Natural killer cell (primary cell): ENCODE measurements at regions not wholly inside any gene's neighbourhood (a gene's known extent, or its start where the extent isn't known, plus 50 kb on each side); places are given as distances from the start of the nearest gene placed in this dataset.

Experiments
- ATAC-seq, 3 donors: fragments of 150-1000 bp in 2 of 3; fragments of 200-7000 bp in 1 of 3; cut with Tn5 transposase; 1 replicate in 1 of 3; 2 replicates in 2 of 3; pipeline ENCODE4 v1.10.0; 2021; ENCODE audit warnings: mild to moderate bottlenecking in 2 of 3, moderate library complexity in 2 of 3
- DNase-seq, 2 donors: peaks; one replicate each; pipeline versions ENCODE4 v3.0.0 to v3.0.0-alpha.2; 2013 to 2021; ENCODE audit warnings: mixed read lengths in 1 of 2
- H3K27ac ChIP-seq: one replicate; pipeline ENCODE4 v1.5.1; 2013; ENCODE audit warnings: mild to moderate bottlenecking, low read length
- H3K27me3 ChIP-seq: one replicate; pipeline ENCODE4 v1.6.1; 2013; ENCODE audit warnings: low read length; ENCODE audit not compliant: control insufficient read depth, insufficient read depth
- H3K36me3 ChIP-seq: one replicate; pipeline ENCODE4 v1.6.1; 2013; ENCODE audit warnings: low read length; ENCODE audit not compliant: control insufficient read depth, insufficient read depth
- H3K4me1 ChIP-seq: one replicate; pipeline ENCODE4 v1.6.1; 2013; ENCODE audit warnings: low read length; ENCODE audit not compliant: control insufficient read depth, insufficient read depth
- H3K4me3 ChIP-seq: one replicate; pipeline ENCODE4 v1.5.1; 2013; ENCODE audit warnings: low read length
- H3K9me3 ChIP-seq: one replicate; pipeline ENCODE4 v1.6.1; 2013; ENCODE audit warnings: low read length; ENCODE audit not compliant: control insufficient read depth, insufficient read depth
- H3K27ac Mint-ChIP-seq, 2 donors: one replicate each; pipeline ENCODE4 v1.8.0; 2022; ENCODE audit warnings: mild to moderate bottlenecking in 2 of 2, mixed read lengths in 2 of 2, moderate library complexity in 1 of 2
- H3K27me3 Mint-ChIP-seq, 2 donors: one replicate each; pipeline ENCODE4 v1.8.0; 2022; ENCODE audit warnings: low read depth in 2 of 2, mixed read lengths in 2 of 2
- H3K36me3 Mint-ChIP-seq: one replicate; pipeline ENCODE4 v1.8.0; 2022; ENCODE audit warnings: mixed read lengths
- H3K4me1 Mint-ChIP-seq, 2 donors: one replicate each; pipeline ENCODE4 v1.8.0; 2022; ENCODE audit warnings: mixed read lengths in 2 of 2
- H3K4me3 Mint-ChIP-seq: one replicate; pipeline ENCODE4 v1.8.0; 2022; ENCODE audit warnings: mild to moderate bottlenecking, moderate library complexity, mixed read lengths
- H3K9me3 Mint-ChIP-seq, 2 donors: one replicate each; pipeline ENCODE4 v1.8.0; 2022; ENCODE audit warnings: mixed read lengths in 2 of 2
- WGBS: methylation state at CpG from one replicate; pipeline ENCODE4 v1.1.7; 2013; ENCODE audit warnings: missing lambda C conversion rate; ENCODE audit not compliant: insufficient coverage; 5-methylcytosine and 5-hydroxymethylcytosine counted together
- intact Hi-C: fragments of 100-400 bp; cut with micrococcal nuclease; formaldehyde crosslinking; loops from one replicate; pipeline ENCODE4 v1.14.2; 2022
- TF ChIP-seq, protein P1 (sequence below): fragments of 200-600 bp; IDR thresholded peaks from one replicate; pipeline ENCODE4 v1.8.0; 2022; ENCODE audit warnings: antibody characterized with exemption

- Histone ChIP-seq H3K9me3 (peaks cover 4% of the 10 kb centered on the region), H3K4me3 (no peak overlapping the region), H3K27me3 (no peaks in the 10 kb centered on the region), H3K4me1 (no peaks in the 10 kb centered on the region), H3K27ac (no peak overlapping the region), H3K36me3 (no peaks in the 10 kb centered on the region)
- 75% methylated on average over 4 of the region's 6 CpGs for WGBS
- Mint-ChIP-seq H3K36me3 (peaks cover 12% of the 10 kb centered on the region), H3K4me3 (no peak overlapping the region), H3K9me3 (peaks cover 8 to 10% of the 10 kb centered on the region in 2 donors), H3K27ac (no peak overlapping the region), H3K27me3 (peaks cover 0 to 6% of the 10 kb centered on the region in 2 donors), H3K4me1 (no peaks in the 10 kb centered on the region)
- no peak for DNase-seq
- intact Hi-C loops = no loop called here
- TF ChIP-seq, protein P1, sequence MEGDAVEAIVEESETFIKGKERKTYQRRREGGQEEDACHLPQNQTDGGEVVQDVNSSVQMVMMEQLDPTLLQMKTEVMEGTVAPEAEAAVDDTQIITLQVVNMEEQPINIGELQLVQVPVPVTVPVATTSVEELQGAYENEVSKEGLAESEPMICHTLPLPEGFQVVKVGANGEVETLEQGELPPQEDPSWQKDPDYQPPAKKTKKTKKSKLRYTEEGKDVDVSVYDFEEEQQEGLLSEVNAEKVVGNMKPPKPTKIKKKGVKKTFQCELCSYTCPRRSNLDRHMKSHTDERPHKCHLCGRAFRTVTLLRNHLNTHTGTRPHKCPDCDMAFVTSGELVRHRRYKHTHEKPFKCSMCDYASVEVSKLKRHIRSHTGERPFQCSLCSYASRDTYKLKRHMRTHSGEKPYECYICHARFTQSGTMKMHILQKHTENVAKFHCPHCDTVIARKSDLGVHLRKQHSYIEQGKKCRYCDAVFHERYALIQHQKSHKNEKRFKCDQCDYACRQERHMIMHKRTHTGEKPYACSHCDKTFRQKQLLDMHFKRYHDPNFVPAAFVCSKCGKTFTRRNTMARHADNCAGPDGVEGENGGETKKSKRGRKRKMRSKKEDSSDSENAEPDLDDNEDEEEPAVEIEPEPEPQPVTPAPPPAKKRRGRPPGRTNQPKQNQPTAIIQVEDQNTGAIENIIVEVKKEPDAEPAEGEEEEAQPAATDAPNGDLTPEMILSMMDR = no peak
- ATAC-seq = no peak
Measured at GRCh38 chr2:7573166-7573825, 656.1 kb downstream of the RNF144A start.

- Mint-ChIP-seq H3K27me3 (peaks cover 0 to 6% of the 10 kb centered on the region in 2 donors), H3K36me3 (peaks cover 20% of the 10 kb centered on the region), H3K27ac (no peak overlapping the region), H3K4me1 (no peaks in the 10 kb centered on the region), H3K9me3 (peaks cover 8 to 13% of the 10 kb centered on the region in 2 donors), H3K4me3 (no peak overlapping the region)
- Histone ChIP-seq H3K36me3 (no peaks in the 10 kb centered on the region), H3K4me3 (no peak overlapping the region), H3K27me3 (no peaks in the 10 kb centered on the region), H3K27ac (no peak overlapping the region), H3K4me1 (no peaks in the 10 kb centered on the region), H3K9me3 (peaks cover 4% of the 10 kb centered on the region)
- intact Hi-C loops = no loop called here
- ATAC-seq (no peak), DNase-seq (no peak)
- TF ChIP-seq, protein P1 = no peak
- WGBS = 84% methylated on average over 4 of the region's 4 CpGs
Measured at GRCh38 chr2:7574385-7574784, 657.2 kb downstream of the RNF144A start.

DNA sequence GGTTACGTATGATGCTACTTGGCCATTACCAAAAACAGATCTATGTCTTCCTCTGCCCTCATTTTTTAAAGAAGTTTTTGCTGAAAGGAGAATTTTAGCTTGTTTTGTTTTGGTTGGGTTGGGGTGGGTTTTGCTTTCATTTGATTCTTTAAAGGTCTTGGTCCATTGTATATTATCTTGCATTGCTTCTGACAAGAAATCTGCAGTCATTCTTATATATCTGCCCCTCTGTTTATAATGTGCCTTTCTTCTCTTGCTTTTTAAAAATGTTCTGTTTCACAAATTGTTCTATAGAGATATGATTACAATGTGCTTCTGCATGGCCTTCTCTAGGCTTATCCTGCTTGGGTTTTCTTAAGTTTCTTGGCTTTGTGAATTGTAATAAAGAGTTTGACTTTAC, 660.6 kb downstream of the RNF144A start:
- peaks cover 0 to 6% of the 10 kb centered on the region in 2 donors for H3K27me3 Mint-ChIP-seq
- H3K27ac Mint-ChIP-seq = no peak overlapping the region
- H3K36me3 Mint-ChIP-seq = peaks cover 24% of the 10 kb centered on the region
- H3K4me1 Mint-ChIP-seq = no peaks in the 10 kb centered on the region
- DNase-seq (no peak), ATAC-seq (no peak)
- WGBS = 100% methylated on average over 1 of the region's 1 CpG
- TF ChIP-seq, protein P1 = no peak
- H3K4me3 ChIP-seq = no peak overlapping the region
- no peaks in the 10 kb centered on the region for H3K4me1 ChIP-seq
- H3K36me3 ChIP-seq = no peaks in the 10 kb centered on the region
- no peak overlapping the region for H3K27ac ChIP-seq
- intact Hi-C loops = no loop called here
- no peak overlapping the region for H3K4me3 Mint-ChIP-seq
- H3K9me3 Mint-ChIP-seq = peaks cover 8 to 13% of the 10 kb centered on the region in 2 donors
- H3K27me3 ChIP-seq = no peaks in the 10 kb centered on the region
- peaks cover 4% of the 10 kb centered on the region for H3K9me3 ChIP-seq

GRCh38 chr2:7584017-7584416, 666.8 kb downstream of the RNF144A start:
- Histone ChIP-seq H3K36me3 (no peaks in the 10 kb centered on the region), H3K27me3 (no peaks in the 10 kb centered on the region), H3K4me3 (no peak overlapping the region), H3K27ac (no peak overlapping the region), H3K9me3 (no peaks in the 10 kb centered on the region), H3K4me1 (no peaks in the 10 kb centered on the region)
- Mint-ChIP-seq H3K4me1 (peaks cover 8% of the 10 kb centered on the region in 2 donors), H3K9me3 (peaks cover 0 to 2% of the 10 kb centered on the region in 2 donors), H3K4me3 (no peak overlapping the region), H3K27me3 (peaks cover 0 to 8% of the 10 kb centered on the region in 2 donors), H3K36me3 (peaks cover 7% of the 10 kb centered on the region), H3K27ac (no peak overlapping the region)
- DNase-seq (no peak), ATAC-seq (no peak)
- intact Hi-C loops = no loop called here
- TF ChIP-seq, protein P1 = no peak
